Activated T-cell treated with anti-CD3 and anti-CD28 coated beads for 4 hours (primary cell): ENCODE measurements at regions not wholly inside any gene's neighbourhood (a gene's known extent, or its start where the extent isn't known, plus 50 kb on each side); places are given as distances from the start of the nearest gene placed in this dataset.
"Not testable (repeated sequence)": the region's sequence is repeated elsewhere in the genome, so short reads cannot be mapped to it uniquely, and the experiment has no call there.

Experiments used
- DNase-seq: peaks from one replicate; pipeline ENCODE4 v3.0.0-alpha.2; 2020

- no peak for DNase-seq
Observed at GRCh38 chr1:37162059-37162458, 127.7 kb upstream of the GRIK3 start.

DNA sequence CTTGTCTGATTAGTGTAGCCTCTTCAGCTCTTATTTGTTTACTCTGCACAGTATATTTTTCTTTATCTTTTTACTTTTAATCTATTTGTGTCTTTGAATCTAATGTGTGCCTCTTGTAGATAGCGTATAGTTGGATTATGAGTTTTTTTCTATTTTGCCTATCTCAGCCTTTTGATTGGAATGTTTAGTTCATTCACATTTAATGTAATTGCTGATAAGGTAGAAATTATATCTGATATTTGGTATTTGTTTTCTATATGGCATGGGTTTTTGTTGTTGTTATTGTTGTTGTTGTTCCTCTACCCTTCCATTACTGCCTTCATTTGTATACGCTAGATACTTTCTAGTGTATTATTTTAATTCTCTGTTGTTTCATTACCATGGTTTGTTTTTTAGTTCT lies 131.7 kb upstream of the GRIK3 start:
- DNase-seq = no peak

GRCh38 chr1:37167479-37167878 lies 133.2 kb upstream of the GRIK3 start:
- DNase-seq = no peak

GRCh38 chr1:37169241-37169640 lies 134.9 kb upstream of the GRIK3 start:
- DNase-seq = no peak

GRCh38 chr1:37169743-37170275 lies 135.5 kb upstream of the GRIK3 start:
- no peak for DNase-seq

- no peak for DNase-seq
Observed at GRCh38 chr1:37171691-37172090, 137.4 kb upstream of the GRIK3 start.

DNA sequence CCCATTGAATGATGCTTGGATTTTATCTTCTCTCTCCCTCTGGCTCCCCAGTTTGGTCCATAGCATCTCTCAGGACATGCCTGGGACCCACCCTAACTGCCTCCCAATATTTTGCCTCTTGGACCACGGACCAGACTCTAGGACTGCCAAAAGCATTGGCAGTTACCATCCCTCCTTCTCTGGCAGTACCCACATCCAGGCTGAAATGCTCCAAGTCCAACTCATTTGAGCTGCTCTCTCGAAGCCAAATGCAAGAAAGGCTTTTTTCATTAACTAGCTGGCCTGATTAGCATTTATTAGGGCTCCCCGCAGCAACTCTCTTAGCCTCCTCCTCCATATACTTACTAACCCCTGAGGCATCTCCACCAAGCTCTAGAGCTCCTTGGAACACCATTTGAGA lies 140.0 kb upstream of the GRIK3 start:
- no peak for DNase-seq

DNA sequence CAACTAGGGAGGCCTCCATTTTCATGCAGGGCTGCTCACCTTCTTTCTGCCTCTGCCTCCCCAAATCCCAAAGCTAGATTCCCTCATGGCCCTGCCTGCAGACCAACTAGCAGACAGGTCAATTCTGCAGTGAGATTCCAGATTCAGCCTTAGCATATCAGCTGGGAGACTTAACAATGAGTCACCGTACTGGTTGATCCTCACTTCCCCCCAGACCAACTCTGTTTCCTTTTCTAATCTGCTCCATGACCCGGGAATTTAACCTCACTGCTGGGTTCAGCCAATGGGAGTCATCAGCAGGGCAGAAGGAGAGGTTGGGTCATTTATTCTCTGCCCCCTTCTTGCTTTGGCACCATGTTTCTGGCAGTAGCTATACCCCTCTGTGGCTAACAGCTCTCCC lies 140.6 kb upstream of the GRIK3 start:
- no peak for DNase-seq

GRCh38 chr1:37175666-37176215 lies 141.4 kb upstream of the GRIK3 start:
- no peak for DNase-seq

- no peak for DNase-seq
Observed at GRCh38 chr1:37176269-37176668, 142.0 kb upstream of the GRIK3 start.

- DNase-seq = no peak
Observed at GRCh38 chr1:37177230-37177864, 143.0 kb upstream of the GRIK3 start.

- DNase-seq = no peak
Observed at GRCh38 chr1:37181425-37181824, 147.1 kb upstream of the GRIK3 start.

GRCh38 chr1:37184789-37185188 lies 150.5 kb upstream of the GRIK3 start:
- no peak for DNase-seq

DNA sequence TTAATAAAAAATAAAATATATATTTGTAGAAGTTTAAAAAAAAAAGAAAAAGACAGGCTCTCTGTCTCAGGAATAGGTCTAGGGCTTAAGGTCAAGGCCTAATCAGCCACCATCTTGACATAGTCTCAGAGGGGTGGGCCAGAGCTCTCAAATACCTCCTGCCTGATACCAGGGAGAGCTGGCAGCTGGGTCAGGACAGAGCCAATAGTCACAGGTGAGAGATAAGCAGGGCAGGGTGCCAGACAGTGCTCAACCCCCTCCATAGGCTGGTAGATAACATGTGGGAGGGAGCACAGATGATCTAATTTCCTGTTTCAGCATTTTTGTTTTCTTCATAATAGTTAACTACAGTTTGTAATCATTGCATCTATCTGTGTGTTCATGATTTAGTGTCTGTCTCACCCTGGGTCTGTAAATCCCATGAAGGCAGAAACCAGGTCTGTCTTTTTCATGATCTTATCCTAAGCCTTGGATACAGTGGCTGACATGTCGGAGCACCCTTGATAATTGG lies 152.0 kb upstream of the GRIK3 start:
- no peak for DNase-seq

- no peak for DNase-seq
Observed at GRCh38 chr1:37189111-37189510, 154.8 kb upstream of the GRIK3 start.

- no peak for DNase-seq
Observed at GRCh38 chr1:37197411-37197810, 163.1 kb upstream of the GRIK3 start.

DNA sequence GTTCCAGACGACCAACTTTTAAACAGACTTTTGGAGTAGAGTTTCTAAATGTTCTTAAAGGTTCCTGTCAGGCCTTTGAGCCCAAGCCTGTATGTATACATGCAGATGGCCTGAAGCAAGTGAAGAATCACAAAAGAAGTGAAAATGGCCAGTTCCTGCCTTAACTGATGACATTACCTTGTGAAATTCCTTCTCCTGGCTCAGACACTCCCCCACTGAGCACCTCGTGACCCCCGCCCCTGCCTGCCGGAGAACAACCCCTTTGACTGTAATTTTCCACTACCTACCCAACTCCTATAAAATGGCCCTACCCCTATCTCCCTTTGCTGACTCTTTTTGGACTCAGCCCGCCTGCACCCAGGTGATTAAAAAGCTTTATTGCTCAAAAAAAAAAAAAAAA lies 180.0 kb upstream of the GRIK3 start:
- DNase-seq = not testable (repeated sequence)

DNA sequence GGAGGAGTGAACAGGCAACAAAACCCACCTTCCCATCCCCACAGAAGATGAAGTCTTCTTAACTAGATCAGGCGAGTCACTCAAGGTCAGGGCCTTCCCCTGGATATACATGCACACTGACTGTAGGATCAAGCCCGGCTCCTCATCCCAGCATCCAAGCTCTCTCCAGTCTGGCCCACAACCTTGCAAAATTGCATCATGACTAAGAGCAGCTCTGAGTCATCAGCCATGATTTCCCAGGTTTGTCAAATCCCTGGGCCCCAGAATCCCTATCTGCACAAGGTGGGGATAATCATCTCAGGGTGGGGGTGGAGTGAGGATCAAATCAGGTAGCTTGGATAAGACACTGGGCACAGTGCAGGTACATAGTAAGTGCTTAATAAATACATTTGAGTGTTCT lies 199.3 kb upstream of the GRIK3 start:
- no peak for DNase-seq

GRCh38 chr1:37234941-37235418 lies 200.7 kb upstream of the GRIK3 start:
- no peak for DNase-seq

DNA sequence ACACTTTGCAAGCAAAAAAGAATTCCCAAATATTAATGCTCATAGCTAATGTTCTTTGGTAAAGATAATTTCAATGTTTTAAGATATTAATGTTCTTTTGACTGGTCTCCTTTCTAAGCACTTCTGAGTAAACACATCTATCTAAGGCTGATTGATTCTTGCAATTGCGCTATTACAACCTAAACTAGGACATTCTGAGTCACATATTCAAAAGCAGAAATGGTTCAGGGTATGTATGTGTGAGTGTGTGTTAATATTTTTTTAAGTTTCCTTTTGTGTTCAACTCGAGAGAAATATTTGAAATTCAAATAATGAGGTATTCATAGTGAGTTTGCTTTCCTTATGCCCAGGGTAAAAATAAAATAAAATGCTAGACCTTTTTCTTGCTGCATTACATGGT lies 203.6 kb upstream of the GRIK3 start:
- no peak for DNase-seq

GRCh38 chr1:37238364-37239224 lies 204.3 kb upstream of the GRIK3 start:
- no peak for DNase-seq

DNA sequence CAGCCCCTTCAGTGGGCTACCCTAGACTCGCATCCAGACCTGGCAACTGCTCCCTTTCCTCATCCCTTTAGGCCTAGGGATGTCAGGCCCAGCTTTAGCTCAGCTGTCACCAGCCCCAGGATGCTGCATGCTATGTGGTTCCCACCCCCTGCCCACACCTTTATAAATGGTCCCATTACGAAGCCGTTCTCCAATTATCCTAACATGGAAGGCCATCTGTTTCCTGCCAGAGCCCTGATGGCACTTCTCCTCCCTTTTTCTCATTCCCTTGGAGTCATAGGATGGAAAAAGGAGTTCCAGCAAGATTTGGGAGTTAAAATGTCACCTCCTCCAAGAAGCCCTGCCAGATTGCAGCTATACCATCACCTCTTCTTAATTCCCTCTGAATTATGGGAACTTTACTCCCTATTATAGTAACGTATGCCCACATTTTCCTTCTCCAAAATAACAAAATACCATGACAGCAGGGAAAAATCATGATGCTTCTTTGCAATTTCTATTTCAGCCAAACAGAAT lies 205.0 kb upstream of the GRIK3 start:
- no peak for DNase-seq

DNA sequence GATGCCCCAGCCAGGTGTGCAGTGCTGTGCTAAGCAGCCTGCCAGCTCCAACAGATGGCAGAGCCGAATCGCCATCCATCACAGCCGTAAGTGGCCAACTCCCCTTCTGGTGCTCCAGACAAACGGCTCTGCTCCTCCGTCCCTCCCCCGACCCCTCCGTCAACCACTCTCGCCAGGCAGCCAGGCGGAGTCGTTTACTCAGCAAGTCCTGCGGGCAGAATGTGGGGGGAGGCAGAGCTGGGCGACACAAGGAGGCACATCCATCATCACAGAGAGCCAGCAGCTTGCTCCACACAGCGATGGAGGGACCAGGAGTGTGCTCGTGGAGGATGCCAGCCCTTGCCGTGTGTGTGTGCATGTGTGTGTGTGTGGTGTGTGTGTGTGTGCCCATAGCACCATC lies 206.6 kb upstream of the GRIK3 start:
- DNase-seq = no peak
